ENCODE measurements at regions not wholly inside any gene's neighbourhood (a gene's known extent, or its start where the extent isn't known, plus 50 kb on each side); places are given as distances from the start of the nearest gene placed in this dataset.

- DNase-seq (ENCODE audit: low spot score) = no peak
- no peak for ATAC-seq
- intact Hi-C loops (cut with DNase I) = no loop called here
Observed at GRCh38 chr12:65614259-65614889, 209.9 kb upstream of the HMGA2 start.

GRCh38 chr12:65615118-65615517 is 209.2 kb upstream of the HMGA2 start:
- DNase-seq (ENCODE audit: low spot score) = no peak
- ATAC-seq = no peak
- intact Hi-C loops (cut with DNase I) = no loop called here

GRCh38 chr12:65616022-65616421 is 208.3 kb upstream of the HMGA2 start:
- intact Hi-C loops (cut with DNase I) = no loop called here
- no peak for ATAC-seq

GRCh38 chr12:65618588-65618987 is 205.7 kb upstream of the HMGA2 start:
- intact Hi-C loops (cut with DNase I) = no loop called here
- DNase-seq (ENCODE audit: low spot score) (no peak), ATAC-seq (no peak)

More at GRCh38 chr12:65616022-65616421, 208.3 kb upstream of the HMGA2 start:
- DNase-seq (ENCODE audit: low spot score) = no peak

- no peak for ATAC-seq
- no peak for DNase-seq (ENCODE audit: low spot score)
- intact Hi-C loops (cut with DNase I) = no loop called here
Observed at GRCh38 chr12:65619018-65619417, 205.3 kb upstream of the HMGA2 start.

GRCh38 chr12:65620046-65620445 is 204.2 kb upstream of the HMGA2 start:
- intact Hi-C loops (cut with DNase I) = no loop called here
- no peak for DNase-seq (ENCODE audit: low spot score)

GRCh38 chr12:65622056-65622455 is 202.2 kb upstream of the HMGA2 start:
- ATAC-seq = no peak
- intact Hi-C loops (cut with DNase I) = no loop called here
- no peak for DNase-seq (ENCODE audit: low spot score)

More at GRCh38 chr12:65620046-65620445, 204.2 kb upstream of the HMGA2 start:
- ATAC-seq = no peak

GRCh38 chr12:65623507-65623906 is 200.8 kb upstream of the HMGA2 start:
- no peak for ATAC-seq
- intact Hi-C loops (cut with DNase I) = no loop called here
- no peak for DNase-seq (ENCODE audit: low spot score)

- intact Hi-C loops (cut with DNase I) = no loop called here
- ATAC-seq (no peak), DNase-seq (ENCODE audit: low spot score) (no peak)
Observed at GRCh38 chr12:65624554-65625086, 199.7 kb upstream of the HMGA2 start.

GRCh38 chr12:65628061-65628460 is 196.2 kb upstream of the HMGA2 start:
- ATAC-seq = no peak
- intact Hi-C loops (cut with DNase I) = no loop called here
- DNase-seq (ENCODE audit: low spot score) = no peak

- DNase-seq (ENCODE audit: low spot score) (no peak), ATAC-seq (no peak)
- intact Hi-C loops (cut with DNase I) = no loop called here
Observed at GRCh38 chr12:65630555-65630954, 193.7 kb upstream of the HMGA2 start.

GRCh38 chr12:65631621-65632111 is 192.6 kb upstream of the HMGA2 start:
- intact Hi-C loops (cut with DNase I) = no loop called here

GRCh38 chr12:65632131-65632855 is 192.0 kb upstream of the HMGA2 start:
- no peak for DNase-seq (ENCODE audit: low spot score)
- peak; percentile 45 for ATAC-seq
- intact Hi-C loops (cut with DNase I) = no loop called here

More at GRCh38 chr12:65631621-65632111, 192.6 kb upstream of the HMGA2 start:
- DNase-seq (ENCODE audit: low spot score) (no peak), ATAC-seq (peak; percentile 92)

- ATAC-seq = no peak
- intact Hi-C loops (cut with DNase I) = no loop called here
- no peak for DNase-seq (ENCODE audit: low spot score)
Observed at GRCh38 chr12:65634061-65634460, 190.2 kb upstream of the HMGA2 start.

- intact Hi-C loops (cut with DNase I) = no loop called here
- no peak for ATAC-seq
- DNase-seq (ENCODE audit: low spot score) = no peak
Observed at GRCh38 chr12:65634626-65635331, 189.5 kb upstream of the HMGA2 start.

- intact Hi-C loops (cut with DNase I) = no loop called here
- ATAC-seq (no peak), DNase-seq (ENCODE audit: low spot score) (no peak)
Observed at GRCh38 chr12:65636436-65636835, 187.8 kb upstream of the HMGA2 start.

GRCh38 chr12:65637150-65637549 is 187.1 kb upstream of the HMGA2 start:
- DNase-seq (ENCODE audit: low spot score) = no peak
- ATAC-seq = no peak
- intact Hi-C loops (cut with DNase I) = no loop called here

GRCh38 chr12:65637774-65638173 is 186.5 kb upstream of the HMGA2 start:
- ATAC-seq (no peak), DNase-seq (ENCODE audit: low spot score) (no peak)
- intact Hi-C loops (cut with DNase I) = no loop called here

- ATAC-seq = no peak
- intact Hi-C loops (cut with DNase I) = no loop called here
- no peak for DNase-seq (ENCODE audit: low spot score)
Observed at GRCh38 chr12:65638324-65638723, 186.0 kb upstream of the HMGA2 start.

GRCh38 chr12:65640489-65640901 is 183.8 kb upstream of the HMGA2 start:
- intact Hi-C loops (cut with DNase I) = no loop called here
- DNase-seq (ENCODE audit: low spot score) (no peak), ATAC-seq (peak; percentile 57)

All from sciatic nerve (tissue), 2 donors.